Cardiac fibroblast (primary cell): ENCODE measurements at regions not wholly inside any gene's neighbourhood (a gene's known extent, or its start where the extent isn't known, plus 50 kb on each side); places are given as distances from the start of the nearest gene placed in this dataset.
"Not testable (repeated sequence)": the region's sequence is repeated elsewhere in the genome, so short reads cannot be mapped to it uniquely, and the experiment has no call there.

ENCODE experiments used
- DNase-seq, 2 donors: peaks; one replicate each; pipeline versions ENCODE4 v3.0.0 to v3.0.0-alpha.2; 2010; ENCODE audit warnings: low read depth in 2 of 2
- H3K4me3 ChIP-seq, 2 donors: replicated peaks in 1 of 2; 1 replicate in 1 of 2; 2 replicates in 1 of 2; pipeline ENCODE4 v1.5.1; 2011; ENCODE audit warnings: low read depth in 2 of 2, low read length in 2 of 2, mild to moderate bottlenecking in 2 of 2, moderate library complexity in 1 of 2
- TF ChIP-seq, protein P1 (sequence below): IDR thresholded peaks from one replicate; pipeline ENCODE4 v1.5.1; 2011; ENCODE audit warnings: low read depth, mild to moderate bottlenecking, low read length, inconsistent platforms

DNA sequence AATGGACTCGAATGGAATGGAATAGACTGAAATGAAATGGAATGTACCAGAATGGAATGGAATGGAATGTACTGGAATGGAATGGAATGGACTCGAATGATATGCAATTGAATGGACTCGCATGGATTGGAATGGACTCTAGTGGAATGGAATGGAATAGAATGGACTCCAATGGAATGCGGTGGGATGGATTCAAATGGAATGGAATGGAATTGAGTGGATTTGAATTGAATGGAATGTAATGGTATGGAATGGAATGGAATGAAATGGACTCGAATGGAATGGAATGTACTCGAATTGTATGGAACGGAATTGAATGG is 99.6 kb upstream of the FBXO28 start:
- DNase-seq: peak in 1 of 2 donors; percentile 10

GRCh38 chr1:224013626-224014329 is 100.1 kb upstream of the FBXO28 start:
- not testable (repeated sequence) for H3K4me3 ChIP-seq
- DNase-seq: peak in 1 of 2 donors; percentile 17

More for the DNA sequence above, 99.6 kb upstream of the FBXO28 start:
- TF ChIP-seq, protein P1, sequence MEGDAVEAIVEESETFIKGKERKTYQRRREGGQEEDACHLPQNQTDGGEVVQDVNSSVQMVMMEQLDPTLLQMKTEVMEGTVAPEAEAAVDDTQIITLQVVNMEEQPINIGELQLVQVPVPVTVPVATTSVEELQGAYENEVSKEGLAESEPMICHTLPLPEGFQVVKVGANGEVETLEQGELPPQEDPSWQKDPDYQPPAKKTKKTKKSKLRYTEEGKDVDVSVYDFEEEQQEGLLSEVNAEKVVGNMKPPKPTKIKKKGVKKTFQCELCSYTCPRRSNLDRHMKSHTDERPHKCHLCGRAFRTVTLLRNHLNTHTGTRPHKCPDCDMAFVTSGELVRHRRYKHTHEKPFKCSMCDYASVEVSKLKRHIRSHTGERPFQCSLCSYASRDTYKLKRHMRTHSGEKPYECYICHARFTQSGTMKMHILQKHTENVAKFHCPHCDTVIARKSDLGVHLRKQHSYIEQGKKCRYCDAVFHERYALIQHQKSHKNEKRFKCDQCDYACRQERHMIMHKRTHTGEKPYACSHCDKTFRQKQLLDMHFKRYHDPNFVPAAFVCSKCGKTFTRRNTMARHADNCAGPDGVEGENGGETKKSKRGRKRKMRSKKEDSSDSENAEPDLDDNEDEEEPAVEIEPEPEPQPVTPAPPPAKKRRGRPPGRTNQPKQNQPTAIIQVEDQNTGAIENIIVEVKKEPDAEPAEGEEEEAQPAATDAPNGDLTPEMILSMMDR: no peak
- no peak overlapping the region for H3K4me3 ChIP-seq

- not testable (repeated sequence) for H3K4me3 ChIP-seq
Observed at GRCh38 chr1:224012807-224013434, 101.0 kb upstream of the FBXO28 start.

GRCh38 chr1:224012162-224012561 is 101.7 kb upstream of the FBXO28 start:
- H3K4me3 ChIP-seq, DNase-seq: not testable (repeated sequence)

More at GRCh38 chr1:224012807-224013434, 101.0 kb upstream of the FBXO28 start:
- peak in 1 of 2 donors; percentile 16 for DNase-seq

DNA sequence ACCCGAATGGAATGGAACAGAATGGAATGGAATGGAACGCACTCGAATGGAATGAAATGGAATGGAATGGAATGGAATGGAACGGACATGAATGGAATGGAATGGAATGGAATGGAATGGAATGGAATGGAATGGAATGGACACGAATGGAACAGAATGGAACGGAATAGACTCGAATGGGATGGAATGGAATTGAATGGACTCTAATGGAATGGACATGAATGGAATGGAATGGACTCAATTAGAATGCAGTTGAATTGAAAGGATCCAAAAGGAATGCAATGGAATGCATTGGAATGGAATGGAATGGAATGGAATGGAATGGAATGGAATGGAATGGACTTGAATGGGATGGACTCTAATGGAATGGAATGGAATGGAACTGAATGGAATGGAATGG is 102.2 kb upstream of the FBXO28 start:
- not testable (repeated sequence) for H3K4me3 ChIP-seq, DNase-seq

GRCh38 chr1:224011153-224011552 is 102.8 kb upstream of the FBXO28 start:
- not testable (repeated sequence) for DNase-seq, H3K4me3 ChIP-seq

DNA sequence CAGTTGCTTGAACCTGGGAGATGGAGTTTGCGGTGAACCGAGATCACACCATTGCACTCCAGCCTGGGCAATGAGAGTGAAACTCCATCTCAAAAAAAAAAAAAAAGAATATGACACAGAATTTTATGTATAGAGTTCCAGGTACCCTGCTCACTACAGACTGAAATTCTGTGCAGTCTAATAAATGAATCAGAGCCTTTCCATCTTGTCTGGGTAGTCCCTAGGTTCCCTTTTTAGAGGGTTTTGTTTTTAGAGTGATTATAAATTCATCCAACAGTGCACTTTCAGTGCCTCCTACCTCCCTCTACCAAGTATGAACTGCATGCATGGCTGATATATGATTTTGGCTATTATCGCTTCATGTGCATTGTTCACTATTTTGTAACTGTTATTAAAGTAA is 107.9 kb upstream of the FBXO28 start:
- H3K4me3 ChIP-seq, DNase-seq: not testable (repeated sequence)

DNA sequence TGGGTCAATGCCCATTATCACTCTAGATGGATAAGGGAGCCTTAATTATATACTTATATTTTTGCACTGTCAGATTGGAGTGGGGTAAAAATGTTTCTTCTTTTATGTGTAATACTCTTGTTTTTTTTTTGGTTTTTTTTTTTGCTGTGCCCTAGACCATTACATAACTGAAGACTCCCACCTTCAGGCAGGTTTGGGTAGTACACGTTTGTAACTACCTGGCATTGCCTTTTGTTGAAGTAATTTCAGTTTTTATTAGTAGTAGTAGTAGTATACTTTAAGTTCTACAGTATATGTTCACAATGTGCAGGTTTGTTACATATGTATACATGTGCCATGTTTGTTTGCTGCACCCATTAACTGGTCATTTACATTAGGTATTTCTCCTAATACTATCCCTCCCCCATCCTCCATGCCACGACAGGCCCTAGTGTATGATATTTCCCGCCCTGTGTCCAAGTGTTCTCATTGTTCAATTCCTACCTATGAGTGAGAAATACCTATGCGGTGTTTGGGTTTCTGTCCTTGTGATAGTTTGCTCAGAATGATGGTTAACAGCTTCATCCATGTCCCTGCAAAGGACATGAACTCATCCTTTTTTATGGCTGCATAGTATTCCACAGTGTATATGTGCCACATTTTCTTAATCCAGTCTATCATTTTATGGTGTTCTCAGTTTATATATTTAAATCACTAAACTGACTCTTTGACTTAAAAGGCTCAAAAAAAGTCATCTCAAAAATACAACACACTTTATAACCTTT is 109.2 kb upstream of the FBXO28 start:
- peak; percentile 44 to 67 for DNase-seq
- TF ChIP-seq, protein P1: peak; percentile 44
- H3K4me3 ChIP-seq: not testable (repeated sequence)

DNA sequence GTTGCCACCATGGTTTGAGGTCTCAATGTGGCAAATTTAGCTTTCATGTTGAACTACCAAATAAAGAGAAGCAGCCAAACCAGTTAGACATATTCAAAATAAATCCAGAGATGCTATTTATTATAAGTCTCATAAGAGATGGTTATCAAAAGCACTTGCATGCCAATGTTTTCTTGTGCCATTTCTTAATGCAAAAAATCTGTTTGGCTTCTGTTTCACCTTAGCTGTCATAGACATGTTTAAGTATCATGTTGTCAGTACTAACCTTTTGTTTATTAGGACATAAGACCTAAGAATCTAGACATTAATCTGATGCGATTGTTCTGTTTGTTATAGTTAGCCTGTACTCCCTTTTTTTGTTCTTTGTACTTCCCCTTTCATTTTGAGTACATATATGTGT is 110.0 kb upstream of the FBXO28 start:
- not testable (repeated sequence) for H3K4me3 ChIP-seq, DNase-seq

DNA sequence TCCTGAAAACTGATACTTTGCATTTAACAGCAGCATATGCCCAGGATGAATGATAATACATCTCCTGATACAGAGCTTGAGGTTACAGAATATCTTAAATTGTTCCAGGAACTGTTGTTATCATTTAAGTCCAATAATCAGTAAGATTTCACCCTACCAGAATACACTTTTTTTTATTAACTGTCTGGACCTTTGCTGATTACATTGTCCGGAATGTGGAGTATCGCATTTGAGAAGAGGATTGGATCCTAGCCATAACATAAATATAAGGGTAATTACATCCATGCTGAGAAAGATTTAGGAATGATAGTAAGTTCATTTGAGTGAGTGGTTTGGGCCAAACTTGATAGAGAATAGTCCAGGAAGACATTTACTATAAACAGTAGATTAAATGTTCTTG is 112.2 kb upstream of the FBXO28 start:
- H3K4me3 ChIP-seq, DNase-seq: not testable (repeated sequence)

- not testable (repeated sequence) for H3K4me3 ChIP-seq
- DNase-seq: peak in 1 of 2 donors; percentile 56
Observed at GRCh38 chr1:223999761-224000160, 114.2 kb upstream of the FBXO28 start.

DNA sequence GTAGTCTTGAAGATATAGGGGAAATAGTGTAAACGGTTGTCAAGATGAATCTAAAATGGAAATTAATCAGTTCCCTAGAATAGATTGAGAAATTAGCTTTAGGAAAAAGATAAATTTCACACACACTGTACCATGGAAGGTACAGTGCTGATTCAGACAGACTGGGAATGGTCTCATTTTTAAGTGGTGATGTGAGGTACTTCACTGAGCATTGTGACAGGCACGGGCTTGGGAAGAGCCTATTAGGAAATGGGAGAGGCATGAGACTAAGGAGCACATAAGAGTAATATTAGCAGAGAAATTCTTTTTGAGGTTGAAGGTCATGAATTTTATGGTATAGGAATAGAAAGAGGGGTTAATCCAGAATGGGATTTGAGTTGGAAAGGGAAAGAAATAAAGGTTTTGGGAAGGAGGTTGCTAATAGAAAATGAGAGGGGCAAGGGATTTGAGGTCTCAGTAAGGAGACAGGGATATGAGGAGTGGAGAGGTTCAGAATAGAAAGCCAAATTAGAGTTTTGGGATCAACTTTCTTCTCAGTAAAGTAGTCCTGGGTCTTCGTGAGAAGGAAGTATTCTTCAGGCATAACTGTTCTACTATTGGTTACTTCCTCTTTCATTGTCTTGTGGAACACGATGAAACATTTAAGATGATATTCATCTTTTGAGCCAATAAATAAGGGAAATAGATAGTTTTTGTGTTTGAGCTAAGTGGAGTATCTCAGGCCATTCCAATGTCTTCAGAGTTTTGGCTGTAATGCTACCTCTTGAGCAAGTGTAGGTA is 115.0 kb upstream of the FBXO28 start:
- not testable (repeated sequence) for H3K4me3 ChIP-seq
- peak in 1 of 2 donors; percentile 39 for DNase-seq

DNA sequence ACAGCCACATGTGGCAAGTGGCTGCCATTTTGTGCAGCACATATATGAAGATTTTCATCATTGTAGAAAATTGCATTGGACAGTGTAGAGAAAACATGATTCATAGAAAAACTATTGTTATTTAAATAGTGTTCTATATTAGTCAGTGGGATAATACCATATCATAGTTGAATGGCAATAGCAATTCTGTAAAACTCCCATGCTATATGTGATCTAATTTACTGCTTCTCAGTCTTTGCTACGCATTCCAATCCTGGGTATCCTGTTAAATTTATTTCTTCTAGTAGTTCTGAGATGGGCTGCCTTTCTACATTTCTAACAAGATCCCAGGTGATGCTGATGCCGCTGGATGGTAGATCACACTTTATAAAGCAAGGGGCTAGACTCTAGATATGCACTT is 117.5 kb upstream of the FBXO28 start:
- DNase-seq: peak in 1 of 2 donors; percentile 70
- not testable (repeated sequence) for H3K4me3 ChIP-seq

DNA sequence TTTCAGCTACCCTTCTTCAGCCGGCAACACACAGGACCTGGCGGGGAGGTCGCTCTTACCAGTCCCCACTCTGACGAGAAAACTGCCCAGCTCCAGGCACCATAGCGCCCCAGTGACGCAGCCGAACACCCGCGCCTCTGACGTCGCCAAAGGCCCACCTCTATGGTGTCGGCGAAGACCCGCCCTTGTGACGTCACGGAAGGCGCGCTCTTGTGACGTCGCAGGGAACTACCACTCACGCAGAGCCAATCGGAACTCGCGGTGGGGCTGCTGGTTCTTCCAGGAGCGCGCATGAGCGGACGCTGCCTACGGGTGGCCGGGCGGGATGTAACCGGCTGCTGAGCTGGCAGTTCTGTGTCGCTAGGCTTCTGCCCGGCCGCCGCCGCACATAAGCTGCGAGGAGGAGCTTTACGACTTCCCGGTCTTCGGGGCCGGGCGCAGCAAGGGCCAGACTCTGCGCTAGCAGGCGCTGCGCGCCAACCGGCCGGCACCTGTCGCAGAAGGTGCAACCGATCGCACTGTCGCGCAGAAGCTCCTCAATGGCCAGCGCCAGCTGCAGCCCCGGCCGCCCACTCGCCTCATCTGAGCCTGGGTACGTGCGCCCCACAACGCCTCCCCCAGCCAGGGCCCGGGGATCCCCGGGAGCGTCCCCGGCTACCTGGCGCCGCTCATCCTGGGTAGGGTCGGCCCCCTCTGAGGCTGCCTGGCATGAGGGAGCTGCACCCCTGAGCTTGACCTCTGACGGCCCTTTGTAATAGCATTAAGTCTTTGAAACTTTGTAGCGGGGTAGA is 121.3 kb upstream of the FBXO28 start:
- peak overlapping the region; percentile 62 to 63 for H3K4me3 ChIP-seq
- DNase-seq: peak; percentile 99
